ENCODE measurements at regions not wholly inside any gene's neighbourhood (a gene's known extent, or its start where the extent isn't known, plus 50 kb on each side); places are given as distances from the start of the nearest gene placed in this dataset.

DNA sequence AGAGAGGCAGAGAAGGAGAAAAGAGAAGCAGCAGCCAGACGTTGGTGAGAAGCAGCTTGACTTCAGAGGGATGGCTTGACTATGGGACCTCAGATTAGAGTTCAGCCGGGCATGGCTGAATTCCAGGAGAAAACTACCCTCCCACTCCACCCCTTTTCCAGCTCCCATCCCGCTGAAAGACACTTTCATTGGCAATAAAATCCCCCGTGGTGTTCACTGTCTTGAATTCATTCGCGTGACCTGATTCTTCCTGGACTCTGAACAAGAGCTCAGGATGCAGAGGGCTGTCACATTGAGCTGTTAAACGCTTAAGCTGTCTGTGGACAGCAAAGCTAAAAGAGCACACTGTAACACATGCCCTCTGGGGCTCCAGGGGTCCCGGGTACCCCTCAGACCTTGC, 1575.3 kb upstream of the AGA start:
- DNase-seq (ENCODE audit: extremely low spot score, unreplicated experiment): no peak
- TF ChIP-seq, protein P1, sequence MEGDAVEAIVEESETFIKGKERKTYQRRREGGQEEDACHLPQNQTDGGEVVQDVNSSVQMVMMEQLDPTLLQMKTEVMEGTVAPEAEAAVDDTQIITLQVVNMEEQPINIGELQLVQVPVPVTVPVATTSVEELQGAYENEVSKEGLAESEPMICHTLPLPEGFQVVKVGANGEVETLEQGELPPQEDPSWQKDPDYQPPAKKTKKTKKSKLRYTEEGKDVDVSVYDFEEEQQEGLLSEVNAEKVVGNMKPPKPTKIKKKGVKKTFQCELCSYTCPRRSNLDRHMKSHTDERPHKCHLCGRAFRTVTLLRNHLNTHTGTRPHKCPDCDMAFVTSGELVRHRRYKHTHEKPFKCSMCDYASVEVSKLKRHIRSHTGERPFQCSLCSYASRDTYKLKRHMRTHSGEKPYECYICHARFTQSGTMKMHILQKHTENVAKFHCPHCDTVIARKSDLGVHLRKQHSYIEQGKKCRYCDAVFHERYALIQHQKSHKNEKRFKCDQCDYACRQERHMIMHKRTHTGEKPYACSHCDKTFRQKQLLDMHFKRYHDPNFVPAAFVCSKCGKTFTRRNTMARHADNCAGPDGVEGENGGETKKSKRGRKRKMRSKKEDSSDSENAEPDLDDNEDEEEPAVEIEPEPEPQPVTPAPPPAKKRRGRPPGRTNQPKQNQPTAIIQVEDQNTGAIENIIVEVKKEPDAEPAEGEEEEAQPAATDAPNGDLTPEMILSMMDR (IDR thresholded peaks at IDR 0.05): no peak
- no peaks in the 10 kb centered on the region for H3K36me3 Mint-ChIP-seq (ENCODE audit: unreplicated experiment)
- H3K9me3 Mint-ChIP-seq (ENCODE audit: unreplicated experiment): peaks cover 30% of the 10 kb centered on the region
- H3K27ac Mint-ChIP-seq (ENCODE audit: unreplicated experiment): no peak overlapping the region
- H3K4me1 Mint-ChIP-seq (ENCODE audit: unreplicated experiment): no peaks in the 10 kb centered on the region
- H3K27me3 Mint-ChIP-seq (ENCODE audit: unreplicated experiment): no peaks in the 10 kb centered on the region
- H3K4me3 Mint-ChIP-seq (ENCODE audit: unreplicated experiment): no peak overlapping the region

DNA sequence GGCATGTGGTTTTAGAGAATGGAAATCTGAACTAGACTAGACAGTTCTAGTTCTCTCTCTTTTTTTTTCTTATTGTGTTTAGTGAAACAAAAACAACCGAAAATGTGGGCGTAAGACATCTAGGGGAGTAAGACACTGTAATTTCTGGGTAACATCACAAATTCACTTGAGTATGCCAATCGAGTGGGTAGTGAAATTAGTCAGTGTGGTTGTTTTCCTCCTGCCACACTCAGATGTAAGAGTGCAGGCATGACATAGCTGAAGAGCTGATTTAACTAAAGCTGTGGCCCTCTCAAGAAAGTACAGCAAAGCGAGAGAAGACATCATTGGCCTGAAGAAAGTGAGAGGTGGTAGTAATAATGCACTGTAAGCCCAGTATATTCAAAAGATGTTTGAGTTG, 1585.3 kb upstream of the AGA start:
- Mint-ChIP-seq H3K9me3 (ENCODE audit: unreplicated experiment) (peaks cover 15% of the 10 kb centered on the region), H3K27me3 (ENCODE audit: unreplicated experiment) (no peaks in the 10 kb centered on the region), H3K36me3 (ENCODE audit: unreplicated experiment) (no peaks in the 10 kb centered on the region), H3K4me1 (ENCODE audit: unreplicated experiment) (no peaks in the 10 kb centered on the region), H3K4me3 (ENCODE audit: unreplicated experiment) (no peak overlapping the region), H3K27ac (ENCODE audit: unreplicated experiment) (no peak overlapping the region)
- DNase-seq (ENCODE audit: extremely low spot score, unreplicated experiment): no peak
- TF ChIP-seq, protein P1 (IDR thresholded peaks at IDR 0.05): no peak

DNA sequence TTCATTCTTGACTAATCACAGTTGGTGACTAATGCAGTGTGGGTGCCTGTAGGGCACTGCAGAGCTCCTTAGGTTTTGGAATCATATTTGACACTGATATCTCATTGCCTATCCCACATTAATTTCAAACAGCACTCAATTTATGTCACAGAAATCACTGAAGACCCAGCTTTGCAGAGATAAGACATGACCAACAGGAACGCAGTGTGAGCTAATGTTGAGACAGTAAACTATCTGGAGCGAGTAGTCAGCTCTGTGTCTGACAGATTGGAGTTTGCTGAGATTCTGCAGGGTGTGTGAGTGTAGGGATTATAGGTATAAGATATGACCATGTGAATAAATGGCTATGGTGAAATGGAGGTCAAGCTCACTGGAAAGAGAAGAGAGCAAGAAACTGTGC, 1586.1 kb upstream of the AGA start:
- DNase-seq (ENCODE audit: extremely low spot score, unreplicated experiment): no peak
- Mint-ChIP-seq H3K9me3 (ENCODE audit: unreplicated experiment) (peaks cover 19% of the 10 kb centered on the region), H3K4me3 (ENCODE audit: unreplicated experiment) (no peak overlapping the region), H3K27me3 (ENCODE audit: unreplicated experiment) (no peaks in the 10 kb centered on the region), H3K27ac (ENCODE audit: unreplicated experiment) (no peak overlapping the region), H3K36me3 (ENCODE audit: unreplicated experiment) (no peaks in the 10 kb centered on the region), H3K4me1 (ENCODE audit: unreplicated experiment) (no peaks in the 10 kb centered on the region)
- TF ChIP-seq, protein P1 (IDR thresholded peaks at IDR 0.05): no peak

DNA sequence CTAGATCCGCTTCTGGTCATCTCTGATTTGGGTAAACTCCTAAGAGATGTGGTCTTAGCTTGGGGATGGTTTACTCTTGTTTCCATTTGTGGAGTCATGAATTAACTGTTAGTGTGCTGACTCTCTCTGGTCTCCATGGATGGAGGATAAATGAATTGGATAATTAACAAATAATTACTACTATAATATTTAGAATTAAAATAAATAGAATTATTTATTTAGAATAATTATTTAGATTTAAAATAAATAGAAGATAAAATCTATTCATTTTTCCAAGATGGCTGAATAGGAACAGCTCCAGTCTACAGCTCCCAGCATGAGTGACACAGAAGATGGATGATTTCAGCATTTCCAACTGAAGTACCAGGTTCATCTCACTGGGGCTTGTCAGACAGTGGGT, 1587.4 kb upstream of the AGA start:
- DNase-seq (ENCODE audit: extremely low spot score, unreplicated experiment): no peak
- Mint-ChIP-seq H3K36me3 (ENCODE audit: unreplicated experiment) (no peaks in the 10 kb centered on the region), H3K27me3 (ENCODE audit: unreplicated experiment) (no peaks in the 10 kb centered on the region), H3K4me1 (ENCODE audit: unreplicated experiment) (no peaks in the 10 kb centered on the region), H3K9me3 (ENCODE audit: unreplicated experiment) (peaks cover 27% of the 10 kb centered on the region), H3K27ac (ENCODE audit: unreplicated experiment) (no peak overlapping the region), H3K4me3 (ENCODE audit: unreplicated experiment) (no peak overlapping the region)
- TF ChIP-seq, protein P1 (IDR thresholded peaks at IDR 0.05): no peak

DNA sequence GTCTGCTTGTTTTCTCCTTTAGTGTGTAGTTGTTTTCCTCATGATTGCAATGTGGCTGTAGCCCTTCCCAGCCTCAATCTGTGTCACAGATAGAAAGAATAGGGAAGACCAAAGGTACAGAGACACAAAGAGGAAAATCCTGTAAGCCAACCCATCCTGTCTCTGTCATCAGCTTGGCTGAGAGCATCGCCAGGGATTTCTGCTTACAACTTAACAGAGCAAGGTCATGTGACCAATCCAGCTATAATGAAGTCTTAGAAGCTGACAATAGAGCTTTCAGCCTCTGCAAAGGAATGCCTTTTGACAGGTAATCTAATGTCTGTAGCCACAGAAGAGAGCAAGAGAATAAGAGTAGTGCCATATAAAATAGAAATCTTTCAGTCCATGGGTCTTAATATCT, 1598.0 kb upstream of the AGA start:
- H3K27me3 Mint-ChIP-seq (ENCODE audit: unreplicated experiment): no peaks in the 10 kb centered on the region
- no peaks in the 10 kb centered on the region for H3K36me3 Mint-ChIP-seq (ENCODE audit: unreplicated experiment)
- DNase-seq (ENCODE audit: extremely low spot score, unreplicated experiment): no peak
- no peak overlapping the region for H3K27ac Mint-ChIP-seq (ENCODE audit: unreplicated experiment)
- H3K4me1 Mint-ChIP-seq (ENCODE audit: unreplicated experiment): no peaks in the 10 kb centered on the region
- peaks cover 14% of the 10 kb centered on the region for H3K9me3 Mint-ChIP-seq (ENCODE audit: unreplicated experiment)
- TF ChIP-seq, protein P1 (IDR thresholded peaks at IDR 0.05): no peak
- H3K4me3 Mint-ChIP-seq (ENCODE audit: unreplicated experiment): no peak overlapping the region

Measured in osteocyte (in vitro differentiated cells).